ENCODE measurements at regions not wholly inside any gene's neighbourhood (a gene's known extent, or its start where the extent isn't known, plus 50 kb on each side); places are given as distances from the start of the nearest gene placed in this dataset.

- Histone ChIP-seq H3K27me3 (ENCODE audit: insufficient read depth, low read depth, low read length) (no peaks in the 10 kb centered on the region), H3F3A (ENCODE audit: insufficient read depth, low read length, poor library complexity, severe bottlenecking) (no peaks in the 10 kb centered on the region), H3K9me2 (ENCODE audit: insufficient read depth, low read length) (no peaks in the 10 kb centered on the region), H3K36me3 (ENCODE audit: insufficient read depth, low read length) (no peaks in the 10 kb centered on the region), H3K79me2 (replicated peaks; ENCODE audit: insufficient read depth, low read length) (no peaks in the 10 kb centered on the region), H4K20me1 (ENCODE audit: insufficient read depth) (no peaks in the 10 kb centered on the region), H3K9ac (ENCODE audit: low read length) (no peak overlapping the region), H3K27ac (ENCODE audit: low read length) (no peak overlapping the region), H2AFZ (ENCODE audit: low read depth, low read length) (no peak overlapping the region), H3K4me3 (ENCODE audit: low read length) (no peak overlapping the region), H3K4me2 (ENCODE audit: low read length) (no peak overlapping the region), H3K9me3 (ENCODE audit: low read length) (no peaks in the 10 kb centered on the region)
- no peak for TF ChIP-seq CTCF (IDR thresholded peaks at IDR 0.05; ENCODE audit: poor library complexity, severe bottlenecking)
Observed at GRCh38 chr2:236954641-236955040, 131.0 kb upstream of the COPS8 start.

GRCh38 chr2:236955521-236956030 lies 130.1 kb upstream of the COPS8 start:
- H3K4me2 ChIP-seq (ENCODE audit: low read length): no peak overlapping the region
- no peak overlapping the region for H3K27ac ChIP-seq (ENCODE audit: low read length)
- no peaks in the 10 kb centered on the region for H3K9me2 ChIP-seq (ENCODE audit: insufficient read depth, low read length)
- H3K9me3 ChIP-seq (ENCODE audit: low read length): no peaks in the 10 kb centered on the region
- no peaks in the 10 kb centered on the region for H3F3A ChIP-seq (ENCODE audit: insufficient read depth, low read length, poor library complexity, severe bottlenecking)
- H3K4me3 ChIP-seq (ENCODE audit: low read length): no peak overlapping the region
- H4K20me1 ChIP-seq (ENCODE audit: insufficient read depth): no peaks in the 10 kb centered on the region
- TF ChIP-seq, protein P1, sequence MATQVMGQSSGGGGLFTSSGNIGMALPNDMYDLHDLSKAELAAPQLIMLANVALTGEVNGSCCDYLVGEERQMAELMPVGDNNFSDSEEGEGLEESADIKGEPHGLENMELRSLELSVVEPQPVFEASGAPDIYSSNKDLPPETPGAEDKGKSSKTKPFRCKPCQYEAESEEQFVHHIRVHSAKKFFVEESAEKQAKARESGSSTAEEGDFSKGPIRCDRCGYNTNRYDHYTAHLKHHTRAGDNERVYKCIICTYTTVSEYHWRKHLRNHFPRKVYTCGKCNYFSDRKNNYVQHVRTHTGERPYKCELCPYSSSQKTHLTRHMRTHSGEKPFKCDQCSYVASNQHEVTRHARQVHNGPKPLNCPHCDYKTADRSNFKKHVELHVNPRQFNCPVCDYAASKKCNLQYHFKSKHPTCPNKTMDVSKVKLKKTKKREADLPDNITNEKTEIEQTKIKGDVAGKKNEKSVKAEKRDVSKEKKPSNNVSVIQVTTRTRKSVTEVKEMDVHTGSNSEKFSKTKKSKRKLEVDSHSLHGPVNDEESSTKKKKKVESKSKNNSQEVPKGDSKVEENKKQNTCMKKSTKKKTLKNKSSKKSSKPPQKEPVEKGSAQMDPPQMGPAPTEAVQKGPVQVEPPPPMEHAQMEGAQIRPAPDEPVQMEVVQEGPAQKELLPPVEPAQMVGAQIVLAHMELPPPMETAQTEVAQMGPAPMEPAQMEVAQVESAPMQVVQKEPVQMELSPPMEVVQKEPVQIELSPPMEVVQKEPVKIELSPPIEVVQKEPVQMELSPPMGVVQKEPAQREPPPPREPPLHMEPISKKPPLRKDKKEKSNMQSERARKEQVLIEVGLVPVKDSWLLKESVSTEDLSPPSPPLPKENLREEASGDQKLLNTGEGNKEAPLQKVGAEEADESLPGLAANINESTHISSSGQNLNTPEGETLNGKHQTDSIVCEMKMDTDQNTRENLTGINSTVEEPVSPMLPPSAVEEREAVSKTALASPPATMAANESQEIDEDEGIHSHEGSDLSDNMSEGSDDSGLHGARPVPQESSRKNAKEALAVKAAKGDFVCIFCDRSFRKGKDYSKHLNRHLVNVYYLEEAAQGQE (IDR thresholded peaks at IDR 0.05; ENCODE audit: borderline replicate concordance): no peak
- TF ChIP-seq POLR2AphosphoS5 (IDR thresholded peaks at IDR 0.05): no peak
- no peak for TF ChIP-seq EZH2 (IDR thresholded peaks at IDR 0.05; ENCODE audit: borderline replicate concordance, insufficient read depth, low read length, poor library complexity, severe bottlenecking)
- no peaks in the 10 kb centered on the region for H3K79me2 ChIP-seq (replicated peaks; ENCODE audit: insufficient read depth, low read length)
- no peak overlapping the region for H2AFZ ChIP-seq (ENCODE audit: low read depth, low read length)
- no peaks in the 10 kb centered on the region for H3K27me3 ChIP-seq (ENCODE audit: insufficient read depth, low read depth, low read length)
- no peak overlapping the region for H3K9ac ChIP-seq (ENCODE audit: low read length)
- no peaks in the 10 kb centered on the region for H3K36me3 ChIP-seq (ENCODE audit: insufficient read depth, low read length)

GRCh38 chr2:236956031-236956618 lies 129.6 kb upstream of the COPS8 start:
- Histone ChIP-seq H3K27ac (ENCODE audit: low read length) (no peak overlapping the region), H3K36me3 (ENCODE audit: insufficient read depth, low read length) (no peaks in the 10 kb centered on the region), H3K4me2 (ENCODE audit: low read length) (no peak overlapping the region), H3K27me3 (ENCODE audit: insufficient read depth, low read depth, low read length) (no peaks in the 10 kb centered on the region), H3K9ac (ENCODE audit: low read length) (no peak overlapping the region), H3K4me3 (ENCODE audit: low read length) (no peak overlapping the region), H3K9me2 (ENCODE audit: insufficient read depth, low read length) (no peaks in the 10 kb centered on the region), H3K79me2 (replicated peaks; ENCODE audit: insufficient read depth, low read length) (no peaks in the 10 kb centered on the region), H3K9me3 (ENCODE audit: low read length) (no peaks in the 10 kb centered on the region), H3F3A (ENCODE audit: insufficient read depth, low read length, poor library complexity, severe bottlenecking) (no peaks in the 10 kb centered on the region), H2AFZ (ENCODE audit: low read depth, low read length) (no peak overlapping the region), H4K20me1 (ENCODE audit: insufficient read depth) (no peaks in the 10 kb centered on the region)
- TF ChIP-seq, protein P1 (IDR thresholded peaks at IDR 0.05; ENCODE audit: borderline replicate concordance): no peak
- TF ChIP-seq SMC3 (conservative IDR thresholded peaks at IDR 0.05; ENCODE audit: poor library complexity): no peak
- no peak for TF ChIP-seq EP300 (conservative IDR thresholded peaks at IDR 0.05; ENCODE audit: poor library complexity, severe bottlenecking)
- no peak for TF ChIP-seq POLR2AphosphoS5 (IDR thresholded peaks at IDR 0.05)
- no peak for TF ChIP-seq RAD21 (conservative IDR thresholded peaks at IDR 0.05)

All from neural cell (in vitro differentiated cells).